HepG2 (cell line): ENCODE measurements at regions not wholly inside any gene's neighbourhood (a gene's known extent, or its start where the extent isn't known, plus 50 kb on each side); places are given as distances from the start of the nearest gene placed in this dataset.
"Not testable (repeated sequence)": the region's sequence is repeated elsewhere in the genome, so short reads cannot be mapped to it uniquely, and the experiment has no call there.

ENCODE experiments used
- ATAC-seq: fragments of 200-7000 bp; cut with Tn5 transposase; 3 replicates; pipeline ENCODE4 v1.9.1; 2020; ENCODE audit warnings: mild to moderate bottlenecking, moderate library complexity
- BruUV-seq: library from RNA; stranded (reverse); fragments of 400-500 nt; replicated peaks from 2 replicates; lab custom pipeline; 2021; lab: Mats Ljungman, UMichigan
- CTCF ChIA-PET: fragments of 300-600 bp; formaldehyde crosslinking; extraction: SDS; loops from one replicate; lab custom pipeline; 2021; ENCODE audit warnings: low total read pairs, inconsistent platforms, low intra/inter-chr PET ratio; lab: Yijun Ruan, JAX
- POLR2A ChIA-PET: fragments of 350-600 bp; sonication (Branson Sonifier 250); formaldehyde crosslinking; loops from one replicate; lab custom pipeline; 2020; ENCODE audit warnings: antibody characterized with exemption, inconsistent platforms; lab: Yijun Ruan, JAX
- DNase-seq: peaks from one replicate; pipeline ENCODE4 v3.0.0-alpha.2; 2015; ENCODE audit warnings: low spot score
- FAIRE-seq: peaks from 3 replicates; lab custom pipeline; 2011; peaks lifted over from hg19 to GRCh38; lab: Jason Lieb, UNC
- H2AFZ ChIP-seq: one replicate; pipeline ENCODE4 v1.6.1; 2011; ENCODE audit warnings: low read length, inconsistent platforms
- H3K27ac ChIP-seq: fragments of 300-600 bp; 3 replicates; pipeline ENCODE4 v1.8.0; 2011; ENCODE audit warnings: mixed run types, mild to moderate bottlenecking, mixed read lengths, low read length, inconsistent platforms; ENCODE audit not compliant: insufficient read depth; ENCODE audit errors: extremely low read length
- H3K27me3 ChIP-seq, 2 experiments: fragments of 200-600 bp in 1 of 2; 2 replicates in 1 of 2; 3 replicates in 1 of 2; pipeline versions ENCODE4 v1.6.0 to v1.8.0; 2011; ENCODE audit warnings: low read length in 2 of 2, mild to moderate bottlenecking in 2 of 2, moderate library complexity in 2 of 2, inconsistent platforms in 1 of 2; ENCODE audit not compliant: insufficient read depth in 2 of 2, control insufficient read depth in 1 of 2
- H3K36me3 ChIP-seq, 2 experiments: fragments of 200-600 bp in 1 of 2; replicated peaks in 1 of 2; 2 replicates in 1 of 2; 3 replicates in 1 of 2; pipeline versions ENCODE4 v1.5.1 to v1.8.0; 2011; ENCODE audit warnings: low read length in 2 of 2, inconsistent platforms in 1 of 2; ENCODE audit not compliant: insufficient read depth in 2 of 2, control insufficient read depth in 1 of 2
- H3K4me1 ChIP-seq: 2 replicates; pipeline ENCODE4 v1.5.1; 2012; ENCODE audit warnings: low read length, inconsistent platforms; ENCODE audit not compliant: insufficient read depth
- H3K4me2 ChIP-seq: 2 replicates; pipeline ENCODE4 v1.6.0; 2011; ENCODE audit warnings: low read depth, low read length, inconsistent platforms
- H3K4me3 ChIP-seq, 3 experiments: fragments of 200-600 bp in 1 of 3; sonication (generic), shearing (Covaris generic) in 1 of 3; replicated peaks in 1 of 3; 2 replicates each; pipeline ENCODE4 v1.5.1; 2011 to 2016; ENCODE audit warnings: low read length in 3 of 3, inconsistent platforms in 2 of 3, low read depth in 2 of 3, mild to moderate bottlenecking in 2 of 3, control low read depth in 1 of 3, mixed read lengths in 1 of 3; ENCODE audit not compliant: insufficient read depth in 1 of 3
- H3K79me2 ChIP-seq: one replicate; pipeline ENCODE4 v1.6.1; 2011; ENCODE audit warnings: low read length, inconsistent platforms; ENCODE audit not compliant: insufficient read depth
- H3K9ac ChIP-seq: 2 replicates; pipeline ENCODE4 v1.6.0; 2011; ENCODE audit warnings: mild to moderate bottlenecking, low read depth, low read length, inconsistent platforms; ENCODE audit not compliant: insufficient read depth
- H3K9me3 ChIP-seq: 2 replicates; pipeline ENCODE4 v1.5.1; 2012; ENCODE audit warnings: mild to moderate bottlenecking, low read length
- H4K20me1 ChIP-seq: 2 replicates; pipeline ENCODE4 v1.6.0; 2011; ENCODE audit warnings: inconsistent platforms, mild to moderate bottlenecking, low read length, moderate library complexity; ENCODE audit not compliant: insufficient read depth
- ATF7-NPFF ChIP-seq: sonication (generic); formaldehyde crosslinking; IDR thresholded peaks from 2 replicates; pipeline ENCODE4 v1.8.1; 2023; ENCODE audit warnings: mild to moderate bottlenecking, low read depth, missing genetic modification reagents, moderate library complexity
- CREM ChIP-seq, 2 experiments: sonication (generic) in 1 of 2; formaldehyde crosslinking in 1 of 2; IDR thresholded peaks; 2 replicates each; pipeline versions ENCODE4 v1.4.0 to v1.6.1; 2016 to 2020; ENCODE audit warnings: antibody characterized with exemption in 1 of 2, mild to moderate bottlenecking in 1 of 2, missing genetic modification reagents in 1 of 2
- HIVEP1 ChIP-seq: sonication (generic); formaldehyde crosslinking; IDR thresholded peaks from 2 replicates; pipeline ENCODE4 v1.4.0; 2020; ENCODE audit warnings: mild to moderate bottlenecking, missing genetic modification reagents
- HOXD1 ChIP-seq: sonication (generic); formaldehyde crosslinking; IDR thresholded peaks from 2 replicates; pipeline ENCODE4 v1.5.0; 2020; ENCODE audit warnings: missing genetic modification reagents
- POLR2AphosphoS2 ChIP-seq: IDR thresholded peaks from 2 replicates; pipeline ENCODE4 v1.6.1; 2011; ENCODE audit warnings: low read depth, low read length, improper control_type of control experiment
- SRY ChIP-seq: sonication (generic); formaldehyde crosslinking; IDR thresholded peaks from 2 replicates; pipeline ENCODE4 v1.8.0; 2022; ENCODE audit warnings: mild to moderate bottlenecking, missing genetic modification reagents
- TERF1 ChIP-seq: sonication (generic); formaldehyde crosslinking; IDR thresholded peaks from 2 replicates; pipeline ENCODE4 v1.8.0; 2022; ENCODE audit warnings: mild to moderate bottlenecking, missing genetic modification reagents, moderate library complexity
- ZNF225 ChIP-seq: sonication (generic); formaldehyde crosslinking; IDR thresholded peaks from 2 replicates; pipeline ENCODE4 v1.4.0; 2020; ENCODE audit warnings: mild to moderate bottlenecking, missing genetic modification reagents
- ZNF280B ChIP-seq: sonication (generic); formaldehyde crosslinking; IDR thresholded peaks from 2 replicates; pipeline ENCODE4 v1.5.0; 2020; ENCODE audit warnings: missing genetic modification reagents, mild to moderate bottlenecking, borderline replicate concordance
- ZNF350 ChIP-seq: sonication (generic); formaldehyde crosslinking; IDR thresholded peaks from 2 replicates; pipeline ENCODE4 v1.4.0; 2020; ENCODE audit warnings: mild to moderate bottlenecking, low read depth, missing genetic modification reagents, borderline replicate concordance
- ZNF362 ChIP-seq: sonication (generic); formaldehyde crosslinking; IDR thresholded peaks from 2 replicates; pipeline ENCODE4 v1.4.0; 2020; ENCODE audit warnings: missing genetic modification reagents, mild to moderate bottlenecking, borderline replicate concordance
- ZNF501 ChIP-seq: sonication (generic); formaldehyde crosslinking; IDR thresholded peaks from 2 replicates; pipeline ENCODE4 v1.5.1; 2020; ENCODE audit warnings: mild to moderate bottlenecking, moderate library complexity, missing genetic modification reagents
- ZNF574 ChIP-seq: sonication (generic); formaldehyde crosslinking; IDR thresholded peaks from 2 replicates; pipeline ENCODE4 v1.4.0; 2020; ENCODE audit warnings: missing genetic modification reagents
- WGBS: methylation state at CpG from one replicate; pipeline ENCODE4 v1.1.6; 2017; ENCODE audit warnings: low lambda C conversion rate; 5-methylcytosine and 5-hydroxymethylcytosine counted together
- in situ Hi-C: cut with HindIII; loops from 2 replicates; pipeline ENCODE4 v1.10.0; 2017; ENCODE audit warnings: low pct_unique_long_range_greater_than_20kb; ENCODE audit not compliant: extremely low pct_ligation_motif_present
- intact Hi-C: fragments of 100-400 bp; cut with micrococcal nuclease; formaldehyde crosslinking; loops from one replicate; pipeline ENCODE4 v1.10.0; 2022; ENCODE audit not compliant: unreplicated experiment

GRCh38 chr20:26009402-26010223, 313.0 kb upstream of the ZNF337 start (continued):
- TF ChIP-seq ZNF362 (CRISPR knock-in tag) = 0 out of 2 replicates have a peak, but pooled peaks have one; percentile 20
- TF ChIP-seq SRY (CRISPR knock-in tag) = peak; percentile 69; the same call in 1 of the 2 replicates
- peak; percentile 72 for TF ChIP-seq ZNF225
- TF ChIP-seq TERF1 = 0 out of 2 replicates have a peak, but pooled peaks have one; percentile 10
- peak; percentile 20; the same call in 1 of the 2 replicates for TF ChIP-seq CREM (IDR thresholded peaks at IDR 0.05)
- not testable (repeated sequence) for TF ChIP-seq CREM (CRISPR knock-in tag; IDR thresholded peaks at IDR 0.05)
- TF ChIP-seq HIVEP1 (CRISPR knock-in tag) = peak; percentile 68; the same call in 1 of the 2 replicates
- TF ChIP-seq ZNF350 = peak; percentile 63
- TF ChIP-seq ATF7-NPFF (CRISPR knock-in tag) = 0 out of 2 replicates have a peak, but pooled peaks have one; percentile 40
- peak; percentile 56; the same call in 1 of the 2 replicates for TF ChIP-seq ZNF574
- TF ChIP-seq ZNF280B (CRISPR knock-in tag) = 0 out of 2 replicates have a peak, but pooled peaks have one; percentile 41
- TF ChIP-seq ZNF501 (CRISPR knock-in tag) = peak; percentile 81
- TF ChIP-seq POLR2AphosphoS2 = peak; percentile 65; the same call in 1 of the 2 replicates
- peak; percentile 3; the same call in 1 of the 2 replicates for TF ChIP-seq HOXD1 (CRISPR knock-in tag)

- H3K9ac ChIP-seq, H3K9me3 ChIP-seq, CTCF ChIA-PET, H3K4me3 ChIP-seq, H3K79me2 ChIP-seq, FAIRE-seq, H4K20me1 ChIP-seq, in situ Hi-C loops, ATAC-seq, H3K27me3 ChIP-seq, DNase-seq, H3K36me3 ChIP-seq, intact Hi-C loops, H3K27ac ChIP-seq, BruUV-seq, H2AFZ ChIP-seq: not testable (repeated sequence)
- 92% methylated on average over 9 of the region's 9 CpGs for WGBS
- H3K4me1 ChIP-seq = peaks cover 35% of the 10 kb centered on the region
- peak overlapping the region; percentile 36; the same call in 1 of the 2 replicates for H3K4me2 ChIP-seq
- POLR2A ChIA-PET = interaction anchor here (0.7 kb wide), 1 partner anchor 154 kb away, joined by 3 read pairs; no protein-coding TSS in a partner anchor
These were observed 311.4 kb upstream of the ZNF337 start for GRCh38 chr20:26008026-26008425.
